Suppressor macrophage (primary cell): ENCODE measurements at regions not wholly inside any gene's neighbourhood (a gene's known extent, or its start where the extent isn't known, plus 50 kb on each side); places are given as distances from the start of the nearest gene placed in this dataset.

Experiments used
- DNase-seq, 4 experiments: peaks; one replicate each; pipeline ENCODE4 v3.0.0-alpha.2; 2020 to 2022

DNA sequence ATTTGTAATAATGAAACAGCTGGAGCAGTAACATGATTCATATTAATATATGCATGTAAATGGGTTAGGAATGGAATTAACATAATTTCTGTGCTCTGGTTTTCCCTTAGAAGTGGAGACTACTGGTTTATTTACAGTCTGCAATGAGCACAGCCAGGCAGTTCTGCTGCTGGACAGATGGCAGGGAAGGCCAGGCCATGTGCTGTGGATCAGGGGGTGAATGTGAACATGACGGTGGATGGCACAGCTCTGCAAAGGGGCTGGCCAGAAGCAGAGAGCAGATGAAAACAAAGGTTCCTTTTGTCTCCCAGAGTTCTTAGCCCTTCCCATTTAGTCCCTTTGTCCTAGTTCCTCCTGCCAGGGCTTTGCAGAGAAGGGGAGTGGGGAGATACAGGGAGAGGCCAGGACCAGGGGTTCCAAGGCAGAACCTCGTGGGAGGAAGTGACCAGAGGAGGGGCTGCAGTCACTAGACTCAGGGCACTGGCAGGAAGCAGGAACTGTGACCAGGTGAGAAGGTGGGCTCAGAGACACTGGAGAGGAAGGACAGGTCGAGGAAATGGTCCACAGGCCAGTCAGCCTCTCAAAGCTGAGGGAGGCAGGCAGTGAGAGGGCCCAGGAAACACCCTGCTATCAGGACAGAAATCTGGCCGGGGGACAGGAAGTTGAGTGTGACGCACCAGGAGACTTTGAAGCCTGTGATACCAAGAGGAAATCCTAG is 112.9 kb upstream of the ATP8B1 start:
- peak in 1 of 4 experiments; percentile 12 for DNase-seq

DNA sequence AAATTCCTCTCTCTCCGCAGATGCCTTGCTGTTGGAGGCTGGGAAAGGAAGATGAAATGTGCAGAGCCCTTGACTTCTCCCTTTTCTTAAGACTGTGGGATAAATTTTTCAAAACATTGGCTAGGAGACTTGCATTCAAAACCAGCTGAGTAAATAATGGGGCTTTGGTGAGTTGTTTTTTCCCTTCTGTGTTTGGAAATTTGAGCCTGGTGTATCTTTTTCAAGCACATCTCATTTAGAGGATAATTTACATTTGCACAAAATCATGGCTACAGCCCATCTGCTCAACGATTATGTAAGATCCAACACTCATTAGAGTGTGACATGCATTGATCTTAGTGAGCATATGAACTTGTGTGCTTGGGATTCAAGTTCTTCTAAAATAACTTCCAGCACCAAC is 112.1 kb upstream of the ATP8B1 start:
- DNase-seq: no peak

DNA sequence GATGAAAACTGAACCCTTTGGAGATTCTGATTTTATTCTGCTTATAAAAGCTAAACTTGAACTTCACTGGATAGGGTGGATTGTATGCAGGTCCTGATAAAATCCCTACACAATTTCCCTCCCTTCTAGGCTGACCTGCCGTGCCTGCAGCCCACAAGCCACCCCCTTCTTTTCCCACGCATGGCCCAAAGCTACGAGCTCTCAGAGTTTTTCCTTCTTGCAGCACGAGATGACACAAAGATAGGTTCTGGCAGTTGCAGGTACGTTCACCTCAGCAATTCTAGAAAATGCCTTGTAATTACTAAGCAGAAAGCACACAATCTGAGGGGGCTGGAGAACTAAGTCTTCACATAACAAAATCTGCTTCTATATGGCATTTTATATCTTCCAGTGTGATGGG is 110.6 kb upstream of the ATP8B1 start:
- DNase-seq: no peak

DNA sequence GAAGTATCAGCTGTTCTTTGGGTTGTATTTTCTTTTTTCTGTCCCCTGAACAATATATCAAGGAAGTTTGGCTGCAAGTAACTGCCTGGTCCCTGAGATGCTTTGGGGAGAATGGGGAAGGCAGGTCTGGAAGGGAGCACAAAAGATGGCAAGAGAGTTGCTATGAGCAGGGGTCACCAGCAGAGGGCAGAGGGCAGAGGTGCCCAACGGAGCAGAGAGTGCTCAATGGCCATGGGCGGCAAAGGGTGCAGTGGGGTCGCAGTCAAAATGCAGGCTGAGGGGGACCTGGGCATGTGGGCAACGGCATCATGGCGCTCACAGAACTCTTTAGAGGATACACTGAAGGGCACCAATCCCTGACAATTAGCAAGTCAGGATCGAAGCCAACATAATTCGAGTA is 107.7 kb upstream of the ATP8B1 start:
- DNase-seq: peak in 3 of 4 experiments; percentile 12 to 22 (median 17)

DNA sequence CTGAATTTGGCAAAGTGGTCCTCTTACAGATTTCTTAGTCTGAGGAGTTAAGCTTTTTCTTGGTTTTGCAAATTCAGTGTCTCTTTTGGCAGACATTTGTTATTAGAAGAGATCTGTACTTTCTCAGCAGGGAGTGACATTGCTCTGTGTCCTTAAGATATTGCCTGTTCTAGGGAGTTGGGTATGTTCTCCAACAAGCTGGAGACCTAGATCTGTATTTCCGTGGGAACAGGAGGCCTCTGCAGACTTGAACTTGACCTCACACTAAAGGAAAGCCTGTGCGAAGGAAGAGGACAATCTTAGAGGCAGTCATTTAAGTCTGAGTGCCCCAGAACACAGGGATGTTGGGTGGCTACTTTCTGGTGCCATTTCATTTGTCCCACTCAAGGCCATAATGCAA is 107.0 kb upstream of the ATP8B1 start:
- DNase-seq: no peak

DNA sequence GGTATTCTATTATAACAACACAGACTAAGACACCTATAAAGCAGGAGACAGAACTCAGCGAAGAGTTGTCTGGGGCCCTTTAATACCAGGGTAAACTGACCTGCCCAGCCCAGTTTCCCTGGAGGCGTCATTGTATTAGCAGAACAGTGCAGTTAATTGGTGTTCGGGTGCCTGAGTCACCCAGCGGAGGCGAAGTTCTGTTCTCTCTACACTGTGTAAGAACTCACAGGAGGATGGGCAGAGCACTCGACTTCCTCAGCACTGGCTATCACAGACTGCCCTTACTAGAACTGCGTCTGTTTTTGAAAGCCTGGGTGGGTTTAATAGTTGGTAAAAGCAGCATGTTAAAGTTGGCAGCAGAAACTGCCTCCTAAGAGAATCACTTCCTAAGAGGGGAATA is 106.5 kb upstream of the ATP8B1 start:
- no peak for DNase-seq

DNA sequence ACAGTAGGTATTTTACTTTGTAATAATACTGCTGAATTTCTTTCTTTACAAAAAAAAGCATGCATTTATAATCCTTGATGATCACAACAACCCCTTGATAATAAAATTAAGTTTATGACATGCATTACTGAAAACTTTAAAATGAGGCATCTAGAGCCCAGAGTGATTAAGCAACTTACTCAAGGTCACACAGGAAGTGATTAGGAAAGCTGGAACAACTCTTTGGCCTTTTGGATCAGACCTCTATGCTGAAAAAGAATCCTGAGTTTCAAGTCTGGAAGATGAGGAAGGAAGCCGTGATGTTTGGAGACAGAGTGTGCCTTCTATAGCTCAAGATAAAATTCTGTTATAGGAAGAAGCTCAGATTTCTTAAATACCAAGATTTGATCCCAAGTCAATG is 105.0 kb upstream of the ATP8B1 start:
- DNase-seq: peak in 1 of 4 experiments; percentile 6

DNA sequence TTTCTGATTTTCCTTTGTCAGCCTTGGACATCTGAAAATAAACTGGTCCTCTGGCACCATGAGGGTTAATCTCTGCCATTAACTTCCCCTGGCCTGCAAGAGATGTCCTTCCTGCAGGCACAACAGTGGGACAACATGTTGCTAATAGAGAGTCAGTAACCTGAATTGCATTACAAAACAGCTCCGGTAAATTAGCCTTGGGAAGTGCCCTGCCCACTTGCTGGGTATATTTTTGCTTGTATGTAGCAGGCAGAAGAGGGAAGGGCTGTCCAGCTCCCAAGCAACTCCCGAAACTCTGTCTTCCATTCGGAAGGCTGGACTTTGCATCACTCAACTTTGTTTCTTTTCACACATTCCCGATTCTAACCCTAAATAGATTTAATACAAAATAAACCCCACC is 104.4 kb upstream of the ATP8B1 start:
- no peak for DNase-seq

DNA sequence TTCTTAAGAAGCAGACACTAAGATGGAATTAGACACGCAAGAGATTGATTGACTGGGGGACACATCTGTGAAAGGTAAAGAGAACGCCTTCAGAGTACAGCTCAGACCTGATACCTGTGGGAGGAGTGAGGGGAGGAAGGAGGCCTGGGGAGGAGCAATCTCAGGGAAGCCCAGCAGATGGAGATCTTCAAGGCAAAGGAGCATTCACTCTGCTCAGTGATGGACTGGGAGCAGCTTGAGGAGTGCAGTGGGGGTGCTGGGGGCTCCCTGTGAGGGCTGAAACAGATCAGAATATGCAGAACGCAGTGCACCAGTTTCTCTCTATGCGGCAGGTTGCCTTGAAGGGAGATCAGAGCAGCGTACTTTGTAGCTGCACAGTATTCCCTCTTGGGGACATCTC is 103.7 kb upstream of the ATP8B1 start:
- DNase-seq: no peak

DNA sequence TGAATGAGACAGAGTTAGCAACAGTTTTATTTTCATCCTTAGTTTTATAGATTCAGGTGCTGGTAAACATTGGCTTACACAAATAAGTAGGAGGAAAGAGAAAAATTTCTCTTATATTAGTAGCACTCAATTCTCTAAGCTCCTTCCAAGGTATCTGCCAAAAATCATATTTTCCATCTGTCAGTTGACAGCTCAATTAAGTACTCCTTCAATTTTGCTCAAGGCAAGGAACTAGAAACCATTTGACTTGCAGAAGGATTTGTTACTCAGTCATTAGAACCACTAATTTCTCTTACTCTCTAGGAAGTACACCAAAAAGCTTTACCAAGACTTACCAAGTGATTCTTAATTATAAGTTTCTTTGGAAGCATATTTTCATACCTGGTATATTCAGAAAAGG is 101.4 kb upstream of the ATP8B1 start:
- no peak for DNase-seq

DNA sequence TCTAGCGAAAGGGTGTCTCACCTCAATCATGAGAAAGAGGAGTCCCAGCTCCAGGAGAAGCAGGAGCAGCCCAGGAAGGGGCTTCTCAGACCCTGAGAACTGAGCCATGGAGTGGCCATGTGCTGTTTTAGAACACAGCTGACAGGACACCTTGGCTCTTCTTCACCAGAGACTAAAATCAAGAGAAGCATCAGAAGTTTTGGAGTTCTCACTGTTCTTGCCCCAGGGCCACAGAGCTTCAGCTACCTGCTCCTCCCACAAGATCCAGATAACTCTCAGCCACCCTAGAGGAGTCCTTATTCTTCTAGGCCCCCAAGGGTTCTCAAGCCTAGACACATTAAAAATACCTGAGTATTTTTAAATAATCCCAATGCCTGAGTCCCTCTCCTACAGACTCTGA is 99.6 kb upstream of the ATP8B1 start:
- DNase-seq: no peak

DNA sequence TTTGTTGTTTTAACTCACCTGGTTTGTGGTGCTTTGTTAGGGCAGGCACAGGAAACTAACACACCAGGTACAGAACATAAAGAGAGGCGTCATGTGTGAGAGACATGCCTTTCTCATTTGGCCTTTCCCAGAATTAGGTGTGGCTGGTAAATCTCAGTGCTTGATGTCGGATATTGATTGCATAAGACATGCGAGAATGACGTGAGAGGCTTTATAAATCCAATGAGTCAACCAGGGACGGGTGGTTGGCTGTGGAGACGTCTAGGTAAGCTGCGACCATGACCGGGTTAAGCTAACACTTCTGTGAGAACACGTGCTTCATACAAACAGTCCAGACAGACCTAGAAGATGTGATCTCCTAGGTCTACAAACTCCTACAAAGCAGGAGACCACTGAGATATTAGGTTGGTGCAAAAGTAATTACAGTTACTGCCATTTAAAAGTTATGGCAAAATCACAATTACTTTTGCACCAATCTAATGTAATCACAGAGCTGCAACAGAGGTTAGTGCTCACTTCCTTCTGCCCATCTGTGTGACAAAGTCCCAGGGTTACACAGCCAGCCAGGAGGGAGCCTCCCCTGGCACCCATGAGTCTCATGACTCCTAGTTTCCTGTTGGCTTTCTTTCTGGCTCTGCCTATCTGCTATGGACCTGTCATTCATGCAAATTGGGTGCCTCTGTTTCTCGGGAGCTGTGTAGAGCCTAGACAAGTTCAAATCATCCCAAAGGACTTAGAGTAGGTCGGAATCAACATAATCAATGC is 98.9 kb upstream of the ATP8B1 start:
- DNase-seq: peak in 2 of 4 experiments; percentile 10

DNA sequence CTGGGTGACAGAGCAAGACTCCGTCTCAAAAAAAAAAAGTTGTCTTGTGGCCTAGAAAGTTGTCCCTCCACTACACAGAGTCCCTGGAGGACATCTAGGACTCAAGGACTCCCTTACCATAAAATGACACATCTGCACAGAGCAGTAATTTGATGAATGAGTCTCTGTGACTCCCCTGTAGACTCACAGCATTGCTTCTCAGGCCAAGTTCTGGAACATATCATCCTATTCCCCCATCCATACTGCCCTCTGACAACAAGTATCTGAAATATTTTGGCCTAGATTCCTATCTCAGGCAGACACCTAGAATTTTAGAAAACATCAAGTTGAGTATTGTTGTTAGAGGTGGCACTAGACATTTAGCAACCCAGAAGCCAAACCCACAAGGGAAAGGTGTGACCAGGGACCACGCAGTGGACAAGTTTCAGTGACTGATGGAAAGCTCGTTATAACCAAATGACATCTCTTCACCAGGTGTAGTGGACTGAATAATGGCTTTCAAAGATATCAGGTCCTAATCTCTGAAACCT is 97.9 kb upstream of the ATP8B1 start:
- DNase-seq: no peak

DNA sequence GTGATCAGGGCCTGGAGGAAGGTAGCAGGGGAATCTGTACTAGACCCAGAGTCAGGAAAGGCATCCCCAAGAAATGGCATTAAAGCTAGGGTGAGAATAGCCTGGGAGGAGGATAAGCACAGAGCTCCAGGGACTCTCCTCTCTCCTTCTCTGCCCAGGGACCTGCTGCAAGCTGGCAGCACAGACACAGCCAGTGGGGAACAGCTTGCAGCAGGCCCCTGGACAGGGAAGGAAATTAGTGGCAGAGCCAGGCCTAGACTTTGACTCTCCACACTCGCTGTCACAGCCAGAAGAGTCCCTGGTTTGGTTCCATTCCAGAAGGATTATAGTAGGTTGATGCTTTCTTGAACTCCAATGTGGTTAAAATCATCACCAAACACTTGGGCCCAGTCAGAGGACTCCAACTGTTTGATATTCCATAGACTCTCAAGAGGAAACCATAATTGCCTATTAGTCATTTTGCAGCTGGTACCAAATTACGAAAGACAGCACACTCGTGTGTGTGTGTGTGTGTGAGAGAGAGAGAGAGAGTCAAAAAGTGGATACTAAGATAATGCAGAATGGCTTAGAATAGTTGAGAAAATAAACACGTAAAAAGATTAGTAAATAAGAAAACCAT is 95.5 kb upstream of the ATP8B1 start:
- DNase-seq: peak in 1 of 4 experiments; percentile 4

DNA sequence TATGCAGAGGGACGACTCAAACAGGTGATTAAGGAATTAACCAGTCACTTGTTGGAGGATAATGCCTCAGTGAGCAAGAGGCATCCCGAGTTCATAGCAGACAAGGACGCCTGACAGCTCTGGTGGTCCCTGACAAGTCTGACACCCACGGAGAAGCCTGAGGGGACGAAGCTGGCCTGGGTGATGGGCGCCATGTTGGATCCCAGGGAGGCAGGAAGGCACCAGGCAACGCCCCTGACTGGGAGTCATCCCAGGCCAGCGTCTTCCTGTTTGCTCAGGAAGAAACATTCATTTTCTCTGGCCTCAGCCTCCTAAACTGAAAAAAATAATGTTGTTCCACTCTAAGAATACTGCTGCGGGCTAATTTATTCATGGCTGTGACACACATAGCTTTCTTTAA is 92.1 kb upstream of the ATP8B1 start:
- no peak for DNase-seq

DNA sequence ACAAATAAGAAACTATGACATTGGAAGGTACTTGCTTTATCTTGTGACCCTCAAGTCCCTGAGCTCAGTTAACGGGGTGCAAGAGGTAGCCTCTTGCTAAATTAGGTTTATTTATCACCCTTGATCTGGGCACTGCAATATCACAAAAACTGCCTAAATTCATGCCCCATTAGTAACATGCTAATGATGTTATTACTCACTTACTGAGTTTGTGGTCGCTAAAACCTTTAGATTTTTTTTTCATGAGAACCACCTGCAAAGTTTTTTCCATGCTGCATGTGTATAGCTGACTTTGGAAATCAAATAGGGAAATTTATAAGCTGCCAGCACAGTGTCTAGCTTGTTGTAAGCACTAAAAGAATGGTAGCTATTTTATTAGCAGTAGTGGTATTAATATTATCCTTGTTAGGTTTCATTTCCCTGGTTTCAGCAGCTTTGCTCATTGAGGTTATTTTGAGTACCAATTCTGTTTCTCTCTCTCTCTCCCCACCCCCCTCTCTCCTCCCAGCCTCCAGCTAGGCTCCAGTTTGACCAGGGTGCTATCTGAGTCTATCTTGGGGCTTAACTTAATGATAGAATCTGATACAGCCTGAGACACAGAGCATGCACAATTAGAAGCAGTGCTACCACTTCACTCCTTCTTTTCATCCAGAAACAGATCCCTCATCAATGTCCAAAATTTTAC is 88.7 kb upstream of the ATP8B1 start:
- no peak for DNase-seq

DNA sequence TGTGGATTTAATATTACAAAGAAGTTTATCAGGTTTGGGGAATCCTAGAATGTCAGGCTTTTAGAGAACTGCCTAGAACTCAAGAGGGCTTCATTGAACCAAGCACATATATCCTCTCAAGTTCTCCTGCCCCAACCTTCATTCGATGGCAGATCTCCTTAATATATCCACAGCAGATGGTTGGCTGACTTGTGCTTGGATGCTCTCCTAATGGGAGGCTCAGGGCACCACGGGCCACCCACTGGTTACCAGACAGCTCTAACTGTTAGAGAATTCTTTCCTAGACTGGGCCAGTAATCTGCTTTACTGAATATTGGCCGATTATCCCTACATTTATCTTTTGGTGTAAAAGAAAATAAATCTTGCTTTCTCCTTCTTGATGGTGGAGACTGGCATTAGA is 87.2 kb upstream of the ATP8B1 start:
- no peak for DNase-seq

DNA sequence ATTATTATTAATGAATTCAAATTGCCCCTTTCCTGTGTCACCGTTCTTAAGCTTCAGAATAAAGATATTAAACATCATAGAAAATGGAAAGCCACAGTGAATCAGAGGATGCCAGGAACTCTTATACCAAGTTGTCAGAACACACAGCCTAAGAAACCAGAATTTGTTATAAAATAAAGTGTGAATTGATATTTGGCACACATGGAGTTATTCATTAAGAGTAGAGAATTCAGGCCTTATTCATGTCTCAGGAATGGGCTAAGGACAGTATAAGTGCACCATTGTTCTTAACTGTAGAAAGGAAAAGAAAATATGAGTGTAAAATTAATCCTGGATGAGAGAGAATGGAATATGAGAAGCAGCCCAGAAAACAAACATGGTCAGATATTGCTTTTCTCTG is 86.7 kb upstream of the ATP8B1 start:
- DNase-seq: no peak

DNA sequence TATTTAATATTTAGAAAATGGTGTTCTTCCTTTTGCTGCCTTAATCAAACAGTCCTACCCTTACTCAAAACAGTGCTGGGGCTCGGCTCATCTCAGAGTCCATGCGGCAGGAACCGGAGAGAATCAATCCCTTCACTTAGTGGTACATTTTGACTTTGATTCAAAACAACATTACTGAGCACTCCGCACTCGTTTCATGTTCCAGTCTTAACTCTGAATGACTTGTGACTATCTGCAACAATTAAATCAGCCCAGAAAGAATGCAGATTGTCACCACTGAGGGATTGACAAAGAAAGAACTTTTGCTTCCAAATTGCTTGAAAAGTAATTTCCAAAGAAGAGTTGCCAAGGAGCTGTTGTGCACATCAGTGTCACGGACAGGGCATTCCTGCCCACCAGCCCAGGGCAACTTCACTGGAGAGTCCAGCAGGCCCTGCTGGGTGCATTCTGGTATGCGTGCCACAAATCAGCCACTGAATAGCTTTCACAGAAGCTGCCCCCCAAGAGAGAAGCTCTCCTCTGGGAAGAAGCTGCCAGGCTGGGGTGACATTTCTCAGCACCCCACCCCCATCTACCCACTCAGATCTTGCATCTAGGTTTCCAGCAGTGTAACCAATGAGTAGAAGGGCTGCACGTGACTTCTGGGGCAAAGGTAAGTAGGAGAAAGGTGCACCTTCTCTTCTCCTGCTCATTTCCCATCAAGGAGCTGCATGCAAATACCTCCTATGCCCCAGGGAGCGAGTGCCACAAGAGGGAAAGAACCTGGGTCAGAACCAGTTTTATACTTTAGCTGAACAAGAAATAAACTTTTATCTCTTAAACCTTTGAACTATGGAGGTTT is 84.6 kb upstream of the ATP8B1 start:
- DNase-seq: no peak

DNA sequence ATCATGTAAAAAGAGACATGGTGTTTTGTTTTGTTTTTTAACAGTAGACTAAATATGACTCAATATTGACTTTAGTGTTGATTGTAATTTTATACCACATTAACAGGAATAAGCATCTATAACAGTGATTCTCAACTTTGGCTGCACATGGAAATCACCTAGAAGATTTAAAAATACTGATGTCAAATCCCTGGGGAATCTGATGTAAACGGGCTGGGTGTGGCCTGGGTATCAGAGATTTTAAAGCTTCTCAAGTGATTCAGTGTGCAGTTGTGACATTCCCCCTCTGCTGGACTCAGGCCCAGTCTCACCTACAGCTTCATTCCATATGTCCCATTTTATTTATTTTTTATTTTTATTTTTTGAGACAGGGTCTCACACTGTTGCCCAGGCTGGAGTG is 82.8 kb upstream of the ATP8B1 start:
- DNase-seq: no peak

DNA sequence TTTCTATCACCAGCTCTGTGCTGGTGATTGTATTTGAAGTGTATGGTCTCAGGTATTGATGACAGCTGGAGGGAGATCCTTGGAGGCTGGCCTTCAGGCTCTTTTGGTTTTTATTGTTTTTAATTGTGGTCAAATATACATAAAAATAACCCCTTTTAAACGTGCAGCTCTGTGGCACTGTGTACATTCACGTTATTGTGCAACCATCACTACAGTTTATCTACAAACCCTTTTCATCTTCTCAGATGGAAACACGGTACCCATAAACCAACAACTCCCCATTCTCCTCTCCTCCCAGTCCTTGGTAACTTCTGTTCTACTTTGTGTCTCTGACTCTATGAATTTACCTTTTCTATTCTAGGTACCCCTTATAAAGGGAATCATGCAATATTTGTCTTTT is 79.3 kb upstream of the ATP8B1 start:
- DNase-seq: no peak

DNA sequence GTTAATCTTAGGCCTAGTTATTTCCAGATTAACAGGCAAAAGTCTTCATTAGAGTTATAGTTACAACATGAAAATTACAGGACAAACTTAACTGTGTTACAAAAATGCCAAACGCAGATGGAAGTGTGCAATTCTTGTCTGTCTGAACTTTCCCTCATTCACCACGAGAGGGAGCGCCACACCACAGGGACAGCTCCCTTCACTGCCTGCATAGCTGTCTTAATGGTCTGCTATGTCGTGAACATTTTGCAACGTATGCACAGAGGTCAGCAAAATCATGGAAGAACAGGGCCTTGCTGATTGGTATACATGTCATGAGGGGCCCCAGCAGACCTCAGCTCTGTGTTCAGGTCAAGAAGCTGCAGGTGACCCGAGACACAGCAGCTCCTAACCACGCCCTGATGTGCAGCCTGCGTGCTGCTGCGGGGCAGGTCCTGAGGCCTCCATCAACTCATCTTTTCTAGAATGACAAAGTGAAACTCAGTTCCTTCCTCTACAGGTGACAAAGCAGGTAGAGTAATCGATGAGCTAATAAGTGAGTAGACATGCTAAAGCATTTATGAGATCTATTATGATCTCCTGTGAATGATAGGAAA is 78.8 kb upstream of the ATP8B1 start:
- DNase-seq: peak; percentile 74 to 88 (median 76)
